ENCODE measurements at regions not wholly inside any gene's neighbourhood (a gene's known extent, or its start where the extent isn't known, plus 50 kb on each side); places are given as distances from the start of the nearest gene placed in this dataset.

- ATAC-seq (ENCODE audit: low read depth) (no peak), DNase-seq (no peak)
- intact Hi-C loops (cut with micrococcal nuclease) (no loop called here), dilution Hi-C loops (cut with HindIII; ENCODE audit: low sequenced_read_pairs, unreplicated experiment) (no loop called here), in situ Hi-C loops (cut with MboI; ENCODE audit: low sequenced_read_pairs) (no loop called here)
- no peak overlapping the region for H3K4me2 ChIP-seq (ENCODE audit: low read depth, low read length)
- no peak overlapping the region for H2AK9ac ChIP-seq (replicated peaks; ENCODE audit: low read depth, low read length, poor library complexity)
- no peak overlapping the region for H2BK5ac ChIP-seq (ENCODE audit: low read depth, low read length, poor library complexity, severe bottlenecking)
- no peaks in the 10 kb centered on the region for H4K20me1 ChIP-seq (ENCODE audit: insufficient read depth, low read length)
- CTCF ChIA-PET: no interaction called here
- no peak overlapping the region for H2BK120ac ChIP-seq (ENCODE audit: low read depth, low read length)
- no peaks in the 10 kb centered on the region for H3K9me1 ChIP-seq (ENCODE audit: insufficient read depth, low read length)
- H3K36me3 ChIP-seq (ENCODE audit: control insufficient read depth, insufficient read depth, low read length): no peaks in the 10 kb centered on the region
- no peak overlapping the region for H3K9ac ChIP-seq (ENCODE audit: low read depth, low read length)
- H3K23ac ChIP-seq (ENCODE audit: low read depth, low read length): no peak overlapping the region
- H3K4me1 ChIP-seq (ENCODE audit: control insufficient read depth, insufficient read depth, low read length): peaks cover 1% of the 10 kb centered on the region; the same call in 1 of the 2 replicates
- H2BK20ac ChIP-seq (ENCODE audit: low read depth, low read length): no peak overlapping the region
- TF ChIP-seq MAZ (IDR thresholded peaks at IDR 0.05; ENCODE audit: borderline replicate concordance, low read depth, low read length) (no peak), BHLHE40 (IDR thresholded peaks at IDR 0.05; ENCODE audit: low read depth, low read length) (no peak), CHD1 (IDR thresholded peaks at IDR 0.05; ENCODE audit: low read depth, low read length) (no peak), FOS (IDR thresholded peaks at IDR 0.05; ENCODE audit: low read depth, low read length) (no peak)
- peaks cover 9% of the 10 kb centered on the region for H3K27me3 ChIP-seq (ENCODE audit: control insufficient read depth, insufficient read depth, low read length)
- WGBS, 2 experiments (ENCODE audit: extremely low coverage in 2 of 2, insufficient read length in 1 of 2): 68% methylated on average over 3 of the region's 6 CpGs; no CpG with 5 or more reads in 1 of the 2 experiments
- H3K4me3 ChIP-seq (ENCODE audit: insufficient read depth, low read depth, low read length): no peak overlapping the region
- peak overlapping the region; percentile 41 for H2AFZ ChIP-seq (replicated peaks; ENCODE audit: low read length, poor library complexity)
- H3K9me3 ChIP-seq (ENCODE audit: control insufficient read depth, insufficient read depth, low read length): no peaks in the 10 kb centered on the region
- no peak overlapping the region for H4K8ac ChIP-seq (ENCODE audit: low read depth in 2 of 2, low read length in 2 of 2)
- H3K56ac ChIP-seq (ENCODE audit: extremely low read depth, insufficient read depth, low read length): no peak overlapping the region
- no TSS peak for BruUV-seq (replicated peaks)
- H4K91ac ChIP-seq (ENCODE audit: insufficient read depth, low read depth, low read length): no peak overlapping the region
- H3K14ac ChIP-seq (replicated peaks; ENCODE audit: low read depth, low read length): no peak overlapping the region
- H3K4ac ChIP-seq (ENCODE audit: low read depth, low read length): no peak overlapping the region
- no peak overlapping the region for H3K18ac ChIP-seq (ENCODE audit: low read depth, low read length)
- no peak overlapping the region for H3K27ac ChIP-seq (ENCODE audit: insufficient read depth, low read length)
- no peak overlapping the region for H2AK5ac ChIP-seq (ENCODE audit: low read depth, low read length)
- no peak overlapping the region for H4K5ac ChIP-seq (ENCODE audit: low read depth, low read length)
- POLR2A ChIA-PET (ENCODE audit: unreplicated experiment): no interaction called here
- H2BK15ac ChIP-seq (ENCODE audit: low read depth, low read length): no peak overlapping the region
- H3K79me1 ChIP-seq (ENCODE audit: low read depth in 1 of 2, low read length in 2 of 2): no peaks in the 10 kb centered on the region
Observed at GRCh38 chr2:23298551-23298950, 86.4 kb upstream of the KLHL29 start.

Measured in IMR-90 (cell line).